Heart right ventricle (tissue), 16 donors: ENCODE measurements at regions not wholly inside any gene's neighbourhood (a gene's known extent, or its start where the extent isn't known, plus 50 kb on each side); places are given as distances from the start of the nearest gene placed in this dataset.

Source experiments
- ATAC-seq, 8 donors: fragments of 200-7000 bp; cut with Tn5 transposase; one replicate each; pipeline ENCODE4 v1.9.1; 2020; ENCODE audit warnings: mild to moderate bottlenecking in 8 of 8, moderate library complexity in 8 of 8, moderate number of reproducible peaks in 1 of 8
- DNase-seq, 2 donors: peaks; one replicate each; pipeline ENCODE4 v3.0.0-alpha.2; 2020
- H3K27ac ChIP-seq, 10 donors: fragments of 200-600 bp; sonication (generic) in 2 of 10; one replicate each; pipeline versions ENCODE4 v1.5.0 to v1.8.0; 2020 to 2022; ENCODE audit warnings: mild to moderate bottlenecking in 3 of 10
- H3K27me3 ChIP-seq, 7 donors: fragments of 200-600 bp; one replicate each; pipeline ENCODE4 v1.8.0; 2021 to 2022; ENCODE audit warnings: mild to moderate bottlenecking in 2 of 7
- H3K36me3 ChIP-seq, 9 donors: fragments of 200-600 bp; sonication (generic) in 1 of 9; one replicate each; pipeline versions ENCODE4 v1.5.0 to v1.8.0; 2020 to 2022; ENCODE audit warnings: mild to moderate bottlenecking in 2 of 9
- H3K4me1 ChIP-seq, 9 donors: fragments of 200-600 bp; sonication (generic) in 1 of 9; one replicate each; pipeline versions ENCODE4 v1.5.0 to v1.8.0; 2020 to 2022; ENCODE audit warnings: mild to moderate bottlenecking in 4 of 9
- H3K4me3 ChIP-seq, 10 donors: fragments of 200-600 bp; sonication (generic) in 2 of 10; one replicate each; pipeline versions ENCODE4 v1.5.0 to v1.8.0; 2020 to 2022; ENCODE audit warnings: mild to moderate bottlenecking in 7 of 10, moderate library complexity in 2 of 10
- H3K9me3 ChIP-seq, 11 donors: fragments of 200-600 bp in 10 of 11; sonication (generic) in 2 of 11; one replicate each; pipeline versions ENCODE4 v1.5.0 to v1.8.0; 2013 to 2022; ENCODE audit warnings: mild to moderate bottlenecking in 2 of 11, control low read depth in 1 of 11, moderate library complexity in 1 of 11
- CTCF ChIP-seq, 9 donors: fragments of 200-600 bp; sonication (generic) in 2 of 9; IDR thresholded peaks; one replicate each; pipeline versions ENCODE4 v1.5.0 to v1.8.0; 2021 to 2022; ENCODE audit warnings: antibody characterized with exemption in 9 of 9, mild to moderate bottlenecking in 5 of 9, moderate library complexity in 1 of 9
- WGBS, 2 donors: extraction: QIAGEN DNeasy Blood & Tissue Kit; methylation state at CpG; one replicate each; pipeline ENCODE4 v1.1.7; 2013; ENCODE audit warnings: inconsistent platforms in 1 of 2; 5-methylcytosine and 5-hydroxymethylcytosine counted together
- intact Hi-C, 10 donors: fragments of 100-400 bp; cut with DNase I; formaldehyde crosslinking; loops; one replicate each; pipeline versions ENCODE4 v1.11.1 to v1.14.2; 2022
- donor health status: Arrhythmogenic right ventricular cardiomyopathy.
- donor health status: ischemic (EF 13 %, LVEDD 7.1; RV severe dilation, severe dysfunction).
- donor health status: healthy with polysubstance abuse.
- donor health status: DM: no; HTN: yes; CAD: no.
- donor health status: DM: no; HTN: no; CAD: no.
- donor health status: ischemic (EF 25% LVEDD 6.9; RV normal size, moderate dysfunction).
- donor health status: ischemic (EF 25% LVEDD 5.7; RV mildly dilated, moderate dysfunction).
- donor health status: healthy.
- donor health status: DM: yes; HTN: yes; CAD: no.
- donor health status: Ischemic cardiomyopathy.
- donor health status: ischemic (EF 35%, LVEDD 5.7; RV mildly dilated, moderate dysfunction).
- donor health status: nonischemic (EF 11% LVEDD 7.7; RV severe dilation, severe dysfunction).
- donor health status: DM: yes; HTN: yes; CAD: no.
- donor health status: PGD.
- donor health status: ischemic (EF 29% LVEDD 5.4; RV normal size, mild dysfunction).
- donor health status: nonischemic (EF 23%, LVEDD 6.1; RV moderate dilation, normal function).

GRCh38 chr11:13126430-13126829 lies 117.3 kb downstream of the RASSF10 start:
- H3K4me1 ChIP-seq, result no peaks in the 10 kb centered on the region
- WGBS, 2 donors, result 84 to 86% methylated on average over 7 of the region's 7 CpGs
- ATAC-seq (no peak), DNase-seq (no peak)
- H3K9me3 ChIP-seq, result peaks cover 0 to 22% (median 6%) of the 10 kb centered on the region in 11 donors
- no peak overlapping the region for H3K27ac ChIP-seq
- H3K4me3 ChIP-seq, result no peak overlapping the region
- H3K27me3 ChIP-seq, result no peaks in the 10 kb centered on the region
- intact Hi-C loops, result no loop called here
- no peaks in the 10 kb centered on the region for H3K36me3 ChIP-seq
- no peak for TF ChIP-seq CTCF (IDR thresholded peaks at IDR 0.05)

DNA sequence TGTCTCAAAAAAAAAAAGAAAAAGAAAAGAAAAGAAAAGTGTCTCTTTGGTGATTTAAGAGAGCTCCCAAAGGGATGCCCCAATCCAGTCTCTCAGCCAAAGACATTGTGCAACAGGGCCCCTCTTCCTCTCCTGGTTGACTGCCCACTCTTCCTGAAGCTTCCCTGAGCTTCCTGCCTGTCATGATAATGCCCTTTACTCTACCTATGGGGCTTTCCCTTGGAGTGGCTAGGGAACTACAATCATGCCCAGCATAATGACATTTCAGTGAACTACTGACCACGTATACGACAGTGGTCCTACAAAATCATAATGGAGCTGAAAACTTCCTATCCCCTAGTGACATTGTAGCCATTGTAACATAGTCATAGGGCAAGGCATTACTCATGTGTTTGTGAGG lies 118.0 kb downstream of the RASSF10 start:
- DNase-seq (no peak), ATAC-seq (no peak)
- intact Hi-C loops, result no loop called here
- WGBS, 2 donors, result 83 to 88% methylated on average over 2 of the region's 2 CpGs
- Histone ChIP-seq H3K36me3 (no peaks in the 10 kb centered on the region), H3K9me3 (peaks cover 0 to 25% (median 6%) of the 10 kb centered on the region in 11 donors), H3K27ac (no peak overlapping the region), H3K4me3 (no peak overlapping the region), H3K27me3 (no peaks in the 10 kb centered on the region), H3K4me1 (no peaks in the 10 kb centered on the region)
- no peak for TF ChIP-seq CTCF (IDR thresholded peaks at IDR 0.05)

GRCh38 chr11:13128354-13128753 lies 119.2 kb downstream of the RASSF10 start:
- peaks cover 0 to 16% (median 0%) of the 10 kb centered on the region in 11 donors for H3K9me3 ChIP-seq
- H3K4me1 ChIP-seq, result no peaks in the 10 kb centered on the region
- intact Hi-C loops, result no loop called here
- no peaks in the 10 kb centered on the region for H3K36me3 ChIP-seq
- no peak for TF ChIP-seq CTCF (IDR thresholded peaks at IDR 0.05)
- H3K4me3 ChIP-seq, result no peak overlapping the region
- H3K27ac ChIP-seq, result no peak overlapping the region
- DNase-seq, result no peak
- 91 to 94% methylated on average over 4 of the region's 4 CpGs for WGBS, 2 donors
- no peak for ATAC-seq
- no peaks in the 10 kb centered on the region for H3K27me3 ChIP-seq

DNA sequence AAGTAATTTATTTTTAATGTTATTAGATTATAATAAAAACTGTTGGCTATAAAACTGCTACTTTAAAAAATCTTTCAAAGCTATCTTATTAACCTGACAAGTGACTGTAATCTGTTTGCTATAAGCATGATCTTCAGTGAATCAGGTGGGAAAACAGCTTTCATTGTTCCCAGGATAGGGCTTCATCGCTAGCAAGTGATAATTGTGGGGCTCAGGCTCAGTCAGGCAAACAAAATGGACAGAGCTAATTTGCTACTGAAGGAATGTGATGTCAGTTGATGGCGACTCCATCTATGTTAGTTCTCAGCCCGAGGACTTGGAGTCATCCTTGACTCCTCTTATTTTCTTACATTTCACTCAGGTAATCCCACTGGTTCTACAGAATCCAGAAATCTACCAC lies 125.0 kb downstream of the RASSF10 start:
- Histone ChIP-seq H3K27me3 (peaks cover 0 to 10% (median 0%) of the 10 kb centered on the region in 7 donors), H3K27ac (no peak overlapping the region), H3K4me3 (no peak overlapping the region), H3K9me3 (peaks cover 0 to 14% (median 0%) of the 10 kb centered on the region in 11 donors), H3K36me3 (no peaks in the 10 kb centered on the region), H3K4me1 (peaks cover 0 to 16% (median 5%) of the 10 kb centered on the region in 9 donors)
- WGBS, 2 donors, result 83 to 89% methylated on average over 3 of the region's 3 CpGs
- DNase-seq, result no peak
- no peak for TF ChIP-seq CTCF (IDR thresholded peaks at IDR 0.05)
- intact Hi-C loops, result no loop called here
- ATAC-seq, result no peak
